ENCODE measurements at regions not wholly inside any gene's neighbourhood (a gene's known extent, or its start where the extent isn't known, plus 50 kb on each side); places are given as distances from the start of the nearest gene placed in this dataset.

GRCh38 chr10:89887830-89888229 is 186.4 kb downstream of the KIF20B start:
- H3K4me2 ChIP-seq (ENCODE audit: control insufficient read depth, extremely low read depth, insufficient read depth, low read depth, low read length) = no peak overlapping the region
- no peak for FAIRE-seq

GRCh38 chr10:89888321-89889070 is 187.1 kb downstream of the KIF20B start:
- Histone ChIP-seq H4K20me1 (ENCODE audit: control insufficient read depth, extremely low read depth, insufficient read depth, low read length) (no peaks in the 10 kb centered on the region), H3K4me3 (ENCODE audit: control insufficient read depth in 2 of 3, extremely low read depth in 1 of 3, insufficient read depth in 2 of 3, low read depth in 1 of 3, low read length in 3 of 3) (no peak overlapping the region), H3K4me1 (ENCODE audit: control insufficient read depth, extremely low read depth, insufficient read depth, low read length) (peaks cover 8% of the 10 kb centered on the region), H3K27me3 (ENCODE audit: control insufficient read depth, extremely low read depth, insufficient read depth, low read length) (no peaks in the 10 kb centered on the region), H3K4me2 (ENCODE audit: control insufficient read depth, extremely low read depth, insufficient read depth, low read depth, low read length) (no peak overlapping the region), H3K36me3 (ENCODE audit: control insufficient read depth in 2 of 2, extremely low read depth in 1 of 2, insufficient read depth in 2 of 2, low read length in 2 of 2) (no peaks in the 10 kb centered on the region), H3K27ac (ENCODE audit: control insufficient read depth, insufficient read depth, low read length) (no peak overlapping the region), H3K9ac (ENCODE audit: control insufficient read depth, extremely low read depth, insufficient read depth, low read length) (no peak overlapping the region), H3K9me3 (ENCODE audit: control insufficient read depth, low read depth, low read length) (no peaks in the 10 kb centered on the region), H3K79me2 (ENCODE audit: control insufficient read depth, insufficient read depth, low read length) (no peaks in the 10 kb centered on the region), H3K9me1 (ENCODE audit: control insufficient read depth, extremely low read depth, insufficient read depth, low read length) (no peaks in the 10 kb centered on the region), H2AFZ (ENCODE audit: control insufficient read depth, low read length) (no peak overlapping the region)
- dilution Hi-C loops (cut with MboI; ENCODE audit: extremely low pct_ligation_motif_present, low sequenced_read_pairs) = no loop called here
- TF ChIP-seq EZH2 (IDR thresholded peaks at IDR 0.05; ENCODE audit: low read length) = no peak
- no peak for TF ChIP-seq CTCF (optimal IDR thresholded peaks at IDR 0.05 in 1 of 3, IDR thresholded peaks at IDR 0.05 in 1 of 3, conservative IDR thresholded peaks at IDR 0.05 in 1 of 3; ENCODE audit: extremely low read depth in 1 of 3, insufficient read depth in 2 of 3, low read length in 3 of 3)
- DNase-seq (ENCODE audit: low read depth, low spot score) (no peak), FAIRE-seq (no peak)

More at GRCh38 chr10:89887830-89888229, 186.4 kb downstream of the KIF20B start:
- dilution Hi-C loops (cut with MboI; ENCODE audit: extremely low pct_ligation_motif_present, low sequenced_read_pairs) = no loop called here
- Histone ChIP-seq H3K27ac (ENCODE audit: control insufficient read depth, insufficient read depth, low read length) (no peak overlapping the region), H4K20me1 (ENCODE audit: control insufficient read depth, extremely low read depth, insufficient read depth, low read length) (no peaks in the 10 kb centered on the region), H3K4me3 (ENCODE audit: control insufficient read depth in 2 of 3, extremely low read depth in 1 of 3, insufficient read depth in 2 of 3, low read depth in 1 of 3, low read length in 3 of 3) (no peak overlapping the region), H3K27me3 (ENCODE audit: control insufficient read depth, extremely low read depth, insufficient read depth, low read length) (no peaks in the 10 kb centered on the region), H3K36me3 (ENCODE audit: control insufficient read depth in 2 of 2, extremely low read depth in 1 of 2, insufficient read depth in 2 of 2, low read length in 2 of 2) (no peaks in the 10 kb centered on the region), H3K4me1 (ENCODE audit: control insufficient read depth, extremely low read depth, insufficient read depth, low read length) (peaks cover 8% of the 10 kb centered on the region), H2AFZ (ENCODE audit: control insufficient read depth, low read length) (no peak overlapping the region), H3K9me1 (ENCODE audit: control insufficient read depth, extremely low read depth, insufficient read depth, low read length) (no peaks in the 10 kb centered on the region), H3K9me3 (ENCODE audit: control insufficient read depth, low read depth, low read length) (no peaks in the 10 kb centered on the region), H3K9ac (ENCODE audit: control insufficient read depth, extremely low read depth, insufficient read depth, low read length) (no peak overlapping the region), H3K79me2 (ENCODE audit: control insufficient read depth, insufficient read depth, low read length) (no peaks in the 10 kb centered on the region)
- TF ChIP-seq EZH2 (IDR thresholded peaks at IDR 0.05; ENCODE audit: low read length) = no peak
- no peak for TF ChIP-seq CTCF (optimal IDR thresholded peaks at IDR 0.05 in 1 of 3, IDR thresholded peaks at IDR 0.05 in 1 of 3, conservative IDR thresholded peaks at IDR 0.05 in 1 of 3; ENCODE audit: extremely low read depth in 1 of 3, insufficient read depth in 2 of 3, low read length in 3 of 3)
- no peak for DNase-seq (ENCODE audit: low read depth, low spot score)
